ENCODE measurements at regions not wholly inside any gene's neighbourhood (a gene's known extent, or its start where the extent isn't known, plus 50 kb on each side); places are given as distances from the start of the nearest gene placed in this dataset.

GRCh38 chr2:5925604-5926003 is 233.4 kb downstream of the SOX11 start:
- Histone ChIP-seq H3F3A (ENCODE audit: insufficient read depth, low read depth) (no peaks in the 10 kb centered on the region), H3K9me2 (ENCODE audit: insufficient read depth) (no peaks in the 10 kb centered on the region), H2AFZ (no peak overlapping the region), H4K20me1 (ENCODE audit: insufficient read depth) (no peaks in the 10 kb centered on the region), H3K27ac (no peak overlapping the region), H3K36me3 (ENCODE audit: low read depth) (no peaks in the 10 kb centered on the region), H3K79me2 (ENCODE audit: low read depth) (no peaks in the 10 kb centered on the region), H3K4me3 (no peak overlapping the region), H3K4me2 (no peak overlapping the region), H3K9me3 (ENCODE audit: insufficient read depth, low read depth) (no peaks in the 10 kb centered on the region), H3K4me1 (replicated peaks; ENCODE audit: insufficient read depth) (no peaks in the 10 kb centered on the region), H3K27me3 (ENCODE audit: insufficient read depth, low read depth) (peaks cover 20% of the 10 kb centered on the region; the same call in 1 of the 2 replicates)
- ChIA-PET CTCF (no interaction called here), POLR2A (ENCODE audit: unreplicated experiment) (no interaction called here)
- intact Hi-C loops (cut with micrococcal nuclease; ENCODE audit: unreplicated experiment), result no loop called here
- TF ChIP-seq EZH2 (IDR thresholded peaks at IDR 0.05; ENCODE audit: low read depth) (no peak), CTCF (conservative IDR thresholded peaks at IDR 0.05) (no peak)
- BruUV-seq (replicated peaks), result no TSS peak
- DNase-seq, result no peak

- H3K9me3 ChIP-seq (ENCODE audit: insufficient read depth, low read depth), result no peaks in the 10 kb centered on the region
- DNase-seq, result no peak
- peaks cover 24% of the 10 kb centered on the region; the same call in 1 of the 2 replicates for H3K27me3 ChIP-seq (ENCODE audit: insufficient read depth, low read depth)
- H4K20me1 ChIP-seq (ENCODE audit: insufficient read depth), result no peaks in the 10 kb centered on the region
- TF ChIP-seq EZH2 (IDR thresholded peaks at IDR 0.05; ENCODE audit: low read depth) (no peak), CTCF (conservative IDR thresholded peaks at IDR 0.05) (no peak)
- H3F3A ChIP-seq (ENCODE audit: insufficient read depth, low read depth), result no peaks in the 10 kb centered on the region
- H3K27ac ChIP-seq, result no peak overlapping the region
- no peak overlapping the region for H3K4me2 ChIP-seq
- no peaks in the 10 kb centered on the region for H3K36me3 ChIP-seq (ENCODE audit: low read depth)
- intact Hi-C loops (cut with micrococcal nuclease; ENCODE audit: unreplicated experiment), result no loop called here
- H3K9me2 ChIP-seq (ENCODE audit: insufficient read depth), result no peaks in the 10 kb centered on the region
- no peak overlapping the region for H3K4me3 ChIP-seq
- H3K4me1 ChIP-seq (replicated peaks; ENCODE audit: insufficient read depth), result no peaks in the 10 kb centered on the region
- ChIA-PET POLR2A (ENCODE audit: unreplicated experiment) (no interaction called here), CTCF (no interaction called here)
- BruUV-seq (replicated peaks), result no TSS peak
- no peaks in the 10 kb centered on the region for H3K79me2 ChIP-seq (ENCODE audit: low read depth)
- H2AFZ ChIP-seq, result no peak overlapping the region
Measured at GRCh38 chr2:5926871-5927512, 234.8 kb downstream of the SOX11 start.

- no peaks in the 10 kb centered on the region for H3K9me3 ChIP-seq (ENCODE audit: insufficient read depth, low read depth)
- H3K27ac ChIP-seq, result no peak overlapping the region
- no peaks in the 10 kb centered on the region for H3K9me2 ChIP-seq (ENCODE audit: insufficient read depth)
- H3K79me2 ChIP-seq (ENCODE audit: low read depth), result no peaks in the 10 kb centered on the region
- H2AFZ ChIP-seq, result peak overlapping the region; percentile 39; the same call in 1 of the 2 replicates
- peaks cover 29% of the 10 kb centered on the region for H3K27me3 ChIP-seq (ENCODE audit: insufficient read depth, low read depth)
- H4K20me1 ChIP-seq (ENCODE audit: insufficient read depth), result no peaks in the 10 kb centered on the region
- no peaks in the 10 kb centered on the region for H3F3A ChIP-seq (ENCODE audit: insufficient read depth, low read depth)
- no peak overlapping the region for H3K4me2 ChIP-seq
- TF ChIP-seq CTCF (conservative IDR thresholded peaks at IDR 0.05) (no peak), EZH2 (IDR thresholded peaks at IDR 0.05; ENCODE audit: low read depth) (no peak)
- no TSS peak for BruUV-seq (replicated peaks)
- DNase-seq, result no peak
- no peaks in the 10 kb centered on the region for H3K4me1 ChIP-seq (replicated peaks; ENCODE audit: insufficient read depth)
- H3K36me3 ChIP-seq (ENCODE audit: low read depth), result no peaks in the 10 kb centered on the region
- intact Hi-C loops (cut with micrococcal nuclease; ENCODE audit: unreplicated experiment), result no loop called here
- H3K4me3 ChIP-seq, result no peak overlapping the region
- ChIA-PET POLR2A (ENCODE audit: unreplicated experiment) (no interaction called here), CTCF (no interaction called here)
Measured at GRCh38 chr2:5932556-5933469, 240.6 kb downstream of the SOX11 start.

Data from PC-9 (cell line).